ENCODE measurements at regions not wholly inside any gene's neighbourhood (a gene's known extent, or its start where the extent isn't known, plus 50 kb on each side); places are given as distances from the start of the nearest gene placed in this dataset.

GRCh38 chr6:74964871-74965441 is 240.9 kb downstream of the COL12A1 start:
- no peak overlapping the region for H3K4me3 ChIP-seq (ENCODE audit: low read length)
- DNase-seq (ENCODE audit: low read depth, low spot score), result peak; percentile 45

- no peak for DNase-seq (ENCODE audit: low read depth, low spot score)
- H3K4me3 ChIP-seq (ENCODE audit: low read length), result no peak overlapping the region
These were observed 249.1 kb downstream of the COL12A1 start for GRCh38 chr6:74956559-74957428.

GRCh38 chr6:74953708-74954107 is 252.1 kb downstream of the COL12A1 start:
- DNase-seq (ENCODE audit: low read depth, low spot score), result no peak
- H3K4me3 ChIP-seq (ENCODE audit: low read length), result no peak overlapping the region

- H3K4me3 ChIP-seq (ENCODE audit: low read length), result no peak overlapping the region
These were observed 258.9 kb downstream of the COL12A1 start for GRCh38 chr6:74946961-74947360.

GRCh38 chr6:74942130-74942529 is 263.7 kb downstream of the COL12A1 start:
- DNase-seq (ENCODE audit: low read depth, low spot score), result no peak
- H3K4me3 ChIP-seq (ENCODE audit: low read length), result no peak overlapping the region

More at GRCh38 chr6:74946961-74947360, 258.9 kb downstream of the COL12A1 start:
- DNase-seq (ENCODE audit: low read depth, low spot score), result no peak

- DNase-seq (ENCODE audit: low read depth, low spot score), result no peak
- H3K4me3 ChIP-seq (ENCODE audit: low read length), result no peak overlapping the region
These were observed 264.4 kb downstream of the COL12A1 start for GRCh38 chr6:74941424-74941823.

GRCh38 chr6:74939721-74940620 is 265.9 kb downstream of the COL12A1 start:
- H3K4me3 ChIP-seq (ENCODE audit: low read length), result no peak overlapping the region
- no peak for DNase-seq (ENCODE audit: low read depth, low spot score)

GRCh38 chr6:74939151-74939708 is 266.6 kb downstream of the COL12A1 start:
- no peak overlapping the region for H3K4me3 ChIP-seq (ENCODE audit: low read length)
- DNase-seq (ENCODE audit: low read depth, low spot score), result peak; percentile 6

GRCh38 chr6:74937936-74938335 is 267.9 kb downstream of the COL12A1 start:
- no peak for DNase-seq (ENCODE audit: low read depth, low spot score)
- H3K4me3 ChIP-seq (ENCODE audit: low read length), result no peak overlapping the region

GRCh38 chr6:74936886-74937285 is 269.0 kb downstream of the COL12A1 start:
- no peak for DNase-seq (ENCODE audit: low read depth, low spot score)
- no peak overlapping the region for H3K4me3 ChIP-seq (ENCODE audit: low read length)

- H3K4me3 ChIP-seq (ENCODE audit: low read length), result no peak overlapping the region
- no peak for DNase-seq (ENCODE audit: low read depth, low spot score)
These were observed 273.5 kb downstream of the COL12A1 start for GRCh38 chr6:74932232-74932888.

- DNase-seq (ENCODE audit: low read depth, low spot score), result no peak
- H3K4me3 ChIP-seq (ENCODE audit: low read length), result no peak overlapping the region
These were observed 274.3 kb downstream of the COL12A1 start for GRCh38 chr6:74931558-74931957.

- DNase-seq (ENCODE audit: low read depth, low spot score), result no peak
These were observed 277.6 kb downstream of the COL12A1 start for GRCh38 chr6:74928203-74928602.

GRCh38 chr6:74927299-74927698 is 278.6 kb downstream of the COL12A1 start:
- DNase-seq (ENCODE audit: low read depth, low spot score), result no peak
- no peak overlapping the region for H3K4me3 ChIP-seq (ENCODE audit: low read length)

More at GRCh38 chr6:74928203-74928602, 277.6 kb downstream of the COL12A1 start:
- no peak overlapping the region for H3K4me3 ChIP-seq (ENCODE audit: low read length)

- peak; percentile 8 for DNase-seq (ENCODE audit: low read depth, low spot score)
- H3K4me3 ChIP-seq (ENCODE audit: low read length), result no peak overlapping the region
These were observed 280.2 kb downstream of the COL12A1 start for GRCh38 chr6:74925683-74926082.

GRCh38 chr6:74914888-74915287 is 291.0 kb downstream of the COL12A1 start:
- no peak for DNase-seq (ENCODE audit: low read depth, low spot score)
- H3K4me3 ChIP-seq (ENCODE audit: low read length), result no peak overlapping the region

GRCh38 chr6:74912234-74912633 is 293.6 kb downstream of the COL12A1 start:
- H3K4me3 ChIP-seq (ENCODE audit: low read length), result no peak overlapping the region
- no peak for DNase-seq (ENCODE audit: low read depth, low spot score)

- H3K4me3 ChIP-seq (ENCODE audit: low read length), result no peak overlapping the region
- no peak for DNase-seq (ENCODE audit: low read depth, low spot score)
These were observed 303.0 kb downstream of the COL12A1 start for GRCh38 chr6:74902846-74903245.

- no peak overlapping the region for H3K4me3 ChIP-seq (ENCODE audit: low read length)
- no peak for DNase-seq (ENCODE audit: low read depth, low spot score)
These were observed 303.8 kb downstream of the COL12A1 start for GRCh38 chr6:74902089-74902488.
